ENCODE measurements at regions not wholly inside any gene's neighbourhood (a gene's known extent, or its start where the extent isn't known, plus 50 kb on each side); places are given as distances from the start of the nearest gene placed in this dataset.

- H3K27ac ChIP-seq (ENCODE audit: insufficient read depth in 1 of 2, low read depth in 1 of 2, low read length in 2 of 2, poor library complexity in 1 of 2, severe bottlenecking in 2 of 2): no peak overlapping the region
- CTCF ChIA-PET: no interaction called here
- no peaks in the 10 kb centered on the region for H3K36me3 ChIP-seq (ENCODE audit: control insufficient read depth in 4 of 4, insufficient read depth in 4 of 4, low read length in 3 of 4)
- DNase-seq: no peak
- no peak overlapping the region for H3K4me3 ChIP-seq (ENCODE audit: control insufficient read depth in 1 of 7, extremely low read depth in 1 of 7, insufficient read depth in 4 of 7, low read depth in 2 of 7, low read length in 6 of 7)
- no peaks in the 10 kb centered on the region for H3K27me3 ChIP-seq (replicated peaks in 2 of 5; ENCODE audit: control insufficient read depth in 4 of 5, insufficient read depth in 5 of 5, low read length in 4 of 5)
- no peaks in the 10 kb centered on the region for H3K4me1 ChIP-seq (ENCODE audit: control extremely low read depth in 1 of 4, control insufficient read depth in 4 of 4, insufficient read depth in 4 of 4, low read length in 3 of 4)
- peaks cover 0 to 15% (median 2%) of the 10 kb centered on the region in 5 experiments for H3K9me3 ChIP-seq (ENCODE audit: control extremely low read depth in 1 of 5, control insufficient read depth in 4 of 5, insufficient read depth in 2 of 5, low read depth in 1 of 5, low read length in 4 of 5)
- POLR2A ChIA-PET: no interaction called here
Measured at GRCh38 chr4:43411226-43411625, 518.7 kb downstream of the GRXCR1 start.

GRCh38 chr4:43423276-43423675 is 530.8 kb downstream of the GRXCR1 start:
- no peak for DNase-seq
- ChIA-PET CTCF (no interaction called here), POLR2A (no interaction called here)
- no peaks in the 10 kb centered on the region for H3K9me3 ChIP-seq (ENCODE audit: control extremely low read depth in 1 of 5, control insufficient read depth in 4 of 5, insufficient read depth in 2 of 5, low read depth in 1 of 5, low read length in 4 of 5)
- H3K4me1 ChIP-seq (ENCODE audit: control extremely low read depth in 1 of 4, control insufficient read depth in 4 of 4, insufficient read depth in 4 of 4, low read length in 3 of 4): no peaks in the 10 kb centered on the region
- no peaks in the 10 kb centered on the region for H3K27me3 ChIP-seq (replicated peaks in 2 of 5; ENCODE audit: control insufficient read depth in 4 of 5, insufficient read depth in 5 of 5, low read length in 4 of 5)
- H3K27ac ChIP-seq (ENCODE audit: insufficient read depth in 1 of 2, low read depth in 1 of 2, low read length in 2 of 2, poor library complexity in 1 of 2, severe bottlenecking in 2 of 2): no peak overlapping the region
- no peak overlapping the region for H3K4me3 ChIP-seq (ENCODE audit: control insufficient read depth in 1 of 7, extremely low read depth in 1 of 7, insufficient read depth in 4 of 7, low read depth in 2 of 7, low read length in 6 of 7)
- no CpG with 5 or more reads among the region's 1 CpG for WGBS (ENCODE audit: insufficient coverage)
- H3K36me3 ChIP-seq (ENCODE audit: control insufficient read depth in 4 of 4, insufficient read depth in 4 of 4, low read length in 3 of 4): no peaks in the 10 kb centered on the region

DNA sequence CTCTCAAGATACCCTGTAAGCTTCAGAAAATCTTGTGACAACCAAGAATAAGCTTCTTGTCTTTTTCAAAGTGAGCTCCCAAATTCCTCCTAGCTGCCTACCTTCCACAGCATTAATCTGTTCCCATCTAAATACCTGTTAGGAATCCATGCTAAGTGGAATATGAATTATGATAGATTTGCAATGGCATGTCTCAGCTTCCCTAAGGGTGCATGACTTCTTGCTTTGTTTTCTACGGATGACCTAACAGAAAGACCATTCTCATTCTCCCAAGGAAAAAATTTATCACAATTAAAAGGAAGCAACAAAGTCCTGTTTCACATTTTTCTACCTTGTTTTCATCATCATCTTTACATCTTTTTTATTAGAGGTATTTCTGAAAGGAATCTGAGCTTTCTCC is 532.7 kb downstream of the GRXCR1 start:
- H3K36me3 ChIP-seq (ENCODE audit: control insufficient read depth in 4 of 4, insufficient read depth in 4 of 4, low read length in 3 of 4): no peaks in the 10 kb centered on the region
- no peaks in the 10 kb centered on the region for H3K4me1 ChIP-seq (ENCODE audit: control extremely low read depth in 1 of 4, control insufficient read depth in 4 of 4, insufficient read depth in 4 of 4, low read length in 3 of 4)
- H3K4me3 ChIP-seq (ENCODE audit: control insufficient read depth in 1 of 7, extremely low read depth in 1 of 7, insufficient read depth in 4 of 7, low read depth in 2 of 7, low read length in 6 of 7): no peak overlapping the region
- H3K27me3 ChIP-seq (replicated peaks in 2 of 5; ENCODE audit: control insufficient read depth in 4 of 5, insufficient read depth in 5 of 5, low read length in 4 of 5): no peaks in the 10 kb centered on the region
- ChIA-PET CTCF (no interaction called here), POLR2A (no interaction called here)
- H3K9me3 ChIP-seq (ENCODE audit: control extremely low read depth in 1 of 5, control insufficient read depth in 4 of 5, insufficient read depth in 2 of 5, low read depth in 1 of 5, low read length in 4 of 5): no peaks in the 10 kb centered on the region
- no peak overlapping the region for H3K27ac ChIP-seq (ENCODE audit: insufficient read depth in 1 of 2, low read depth in 1 of 2, low read length in 2 of 2, poor library complexity in 1 of 2, severe bottlenecking in 2 of 2)
- WGBS (ENCODE audit: insufficient coverage): 88% methylated on average over 1 of the region's 1 CpG
- DNase-seq: no peak

GRCh38 chr4:43435291-43435690 is 542.8 kb downstream of the GRXCR1 start:
- CTCF ChIA-PET: no interaction called here
- H3K27me3 ChIP-seq (replicated peaks in 2 of 5; ENCODE audit: control insufficient read depth in 4 of 5, insufficient read depth in 5 of 5, low read length in 4 of 5): no peaks in the 10 kb centered on the region
- H3K4me3 ChIP-seq (ENCODE audit: control insufficient read depth in 1 of 7, extremely low read depth in 1 of 7, insufficient read depth in 4 of 7, low read depth in 2 of 7, low read length in 6 of 7): no peak overlapping the region
- POLR2A ChIA-PET: no interaction called here
- no peak for DNase-seq
- H3K4me1 ChIP-seq (ENCODE audit: control extremely low read depth in 1 of 4, control insufficient read depth in 4 of 4, insufficient read depth in 4 of 4, low read length in 3 of 4): no peaks in the 10 kb centered on the region
- H3K36me3 ChIP-seq (ENCODE audit: control insufficient read depth in 4 of 4, insufficient read depth in 4 of 4, low read length in 3 of 4): no peaks in the 10 kb centered on the region
- no CpG with 5 or more reads among the region's 1 CpG for WGBS (ENCODE audit: insufficient coverage)
- H3K9me3 ChIP-seq (ENCODE audit: control extremely low read depth in 1 of 5, control insufficient read depth in 4 of 5, insufficient read depth in 2 of 5, low read depth in 1 of 5, low read length in 4 of 5): peaks cover 0 to 9% (median 0%) of the 10 kb centered on the region in 5 experiments
- H3K27ac ChIP-seq (ENCODE audit: insufficient read depth in 1 of 2, low read depth in 1 of 2, low read length in 2 of 2, poor library complexity in 1 of 2, severe bottlenecking in 2 of 2): no peak overlapping the region

DNA sequence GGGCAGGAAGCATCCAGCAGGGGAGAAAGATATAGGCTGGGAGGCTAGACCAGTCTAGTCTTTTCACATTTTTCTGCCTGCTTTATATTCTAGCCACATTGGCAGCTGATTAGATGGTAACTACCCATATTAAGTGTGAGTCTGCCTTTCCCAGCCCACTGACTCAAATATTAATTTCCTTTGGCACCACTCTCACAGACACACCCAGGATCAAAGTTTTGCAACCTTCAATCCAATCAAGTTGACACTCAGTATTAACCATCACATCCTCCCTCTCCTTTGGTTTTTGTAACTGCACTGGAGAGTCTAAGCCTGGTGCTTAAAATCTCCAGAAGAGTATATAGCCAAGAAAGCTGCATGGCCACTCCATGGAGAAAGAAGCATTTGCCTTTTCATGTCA is 560.4 kb downstream of the GRXCR1 start:
- H3K36me3 ChIP-seq (ENCODE audit: control insufficient read depth in 4 of 4, insufficient read depth in 4 of 4, low read length in 3 of 4): no peaks in the 10 kb centered on the region
- CTCF ChIA-PET: no interaction called here
- no peak overlapping the region for H3K27ac ChIP-seq (ENCODE audit: insufficient read depth in 1 of 2, low read depth in 1 of 2, low read length in 2 of 2, poor library complexity in 1 of 2, severe bottlenecking in 2 of 2)
- no peaks in the 10 kb centered on the region for H3K9me3 ChIP-seq (ENCODE audit: control extremely low read depth in 1 of 5, control insufficient read depth in 4 of 5, insufficient read depth in 2 of 5, low read depth in 1 of 5, low read length in 4 of 5)
- no peaks in the 10 kb centered on the region for H3K4me1 ChIP-seq (ENCODE audit: control extremely low read depth in 1 of 4, control insufficient read depth in 4 of 4, insufficient read depth in 4 of 4, low read length in 3 of 4)
- no peak overlapping the region for H3K4me3 ChIP-seq (ENCODE audit: control insufficient read depth in 1 of 7, extremely low read depth in 1 of 7, insufficient read depth in 4 of 7, low read depth in 2 of 7, low read length in 6 of 7)
- POLR2A ChIA-PET: no interaction called here
- DNase-seq: peak in 2 of 3 donors; percentile 49 to 66
- no peaks in the 10 kb centered on the region for H3K27me3 ChIP-seq (replicated peaks in 2 of 5; ENCODE audit: control insufficient read depth in 4 of 5, insufficient read depth in 5 of 5, low read length in 4 of 5)

GRCh38 chr4:43456383-43456782 is 563.9 kb downstream of the GRXCR1 start:
- no peak for DNase-seq

DNA sequence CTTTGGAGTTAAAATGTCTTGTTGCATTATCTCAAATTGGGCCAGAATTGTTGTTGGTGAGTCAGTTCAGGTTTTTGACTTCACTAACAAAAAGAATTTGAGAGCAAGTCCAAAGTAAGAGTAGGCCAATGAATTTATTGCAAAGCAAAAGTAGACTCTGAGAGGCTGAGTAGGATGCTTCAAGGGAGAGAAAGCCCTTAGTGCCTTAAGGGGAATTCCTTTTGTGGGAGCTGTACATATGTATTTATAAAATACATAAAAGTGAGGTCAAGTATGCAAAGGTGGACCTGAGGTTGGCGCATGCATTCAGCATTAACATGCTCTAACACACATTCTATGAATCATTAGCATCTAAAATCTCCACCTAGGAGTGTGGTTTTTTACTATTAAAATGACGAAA is 565.4 kb downstream of the GRXCR1 start:
- Histone ChIP-seq H3K27ac (ENCODE audit: insufficient read depth in 1 of 2, low read depth in 1 of 2, low read length in 2 of 2, poor library complexity in 1 of 2, severe bottlenecking in 2 of 2) (no peak overlapping the region), H3K9me3 (ENCODE audit: control extremely low read depth in 1 of 5, control insufficient read depth in 4 of 5, insufficient read depth in 2 of 5, low read depth in 1 of 5, low read length in 4 of 5) (no peaks in the 10 kb centered on the region), H3K4me1 (ENCODE audit: control extremely low read depth in 1 of 4, control insufficient read depth in 4 of 4, insufficient read depth in 4 of 4, low read length in 3 of 4) (no peaks in the 10 kb centered on the region), H3K27me3 (replicated peaks in 2 of 5; ENCODE audit: control insufficient read depth in 4 of 5, insufficient read depth in 5 of 5, low read length in 4 of 5) (no peaks in the 10 kb centered on the region), H3K36me3 (ENCODE audit: control insufficient read depth in 4 of 4, insufficient read depth in 4 of 4, low read length in 3 of 4) (no peaks in the 10 kb centered on the region), H3K4me3 (ENCODE audit: control insufficient read depth in 1 of 7, extremely low read depth in 1 of 7, insufficient read depth in 4 of 7, low read depth in 2 of 7, low read length in 6 of 7) (no peak overlapping the region)
- POLR2A ChIA-PET: no interaction called here
- no peak for DNase-seq
- WGBS (ENCODE audit: insufficient coverage): no CpG with 5 or more reads among the region's 2 CpGs
- CTCF ChIA-PET: no interaction called here

More at GRCh38 chr4:43456383-43456782, 563.9 kb downstream of the GRXCR1 start:
- Histone ChIP-seq H3K36me3 (ENCODE audit: control insufficient read depth in 4 of 4, insufficient read depth in 4 of 4, low read length in 3 of 4) (no peaks in the 10 kb centered on the region), H3K9me3 (ENCODE audit: control extremely low read depth in 1 of 5, control insufficient read depth in 4 of 5, insufficient read depth in 2 of 5, low read depth in 1 of 5, low read length in 4 of 5) (no peaks in the 10 kb centered on the region), H3K27me3 (replicated peaks in 2 of 5; ENCODE audit: control insufficient read depth in 4 of 5, insufficient read depth in 5 of 5, low read length in 4 of 5) (no peaks in the 10 kb centered on the region), H3K4me3 (ENCODE audit: control insufficient read depth in 1 of 7, extremely low read depth in 1 of 7, insufficient read depth in 4 of 7, low read depth in 2 of 7, low read length in 6 of 7) (no peak overlapping the region), H3K27ac (ENCODE audit: insufficient read depth in 1 of 2, low read depth in 1 of 2, low read length in 2 of 2, poor library complexity in 1 of 2, severe bottlenecking in 2 of 2) (no peak overlapping the region), H3K4me1 (ENCODE audit: control extremely low read depth in 1 of 4, control insufficient read depth in 4 of 4, insufficient read depth in 4 of 4, low read length in 3 of 4) (no peaks in the 10 kb centered on the region)
- CTCF ChIA-PET: no interaction called here
- POLR2A ChIA-PET: no interaction called here
- WGBS (ENCODE audit: insufficient coverage): no CpG with 5 or more reads among the region's 2 CpGs

DNA sequence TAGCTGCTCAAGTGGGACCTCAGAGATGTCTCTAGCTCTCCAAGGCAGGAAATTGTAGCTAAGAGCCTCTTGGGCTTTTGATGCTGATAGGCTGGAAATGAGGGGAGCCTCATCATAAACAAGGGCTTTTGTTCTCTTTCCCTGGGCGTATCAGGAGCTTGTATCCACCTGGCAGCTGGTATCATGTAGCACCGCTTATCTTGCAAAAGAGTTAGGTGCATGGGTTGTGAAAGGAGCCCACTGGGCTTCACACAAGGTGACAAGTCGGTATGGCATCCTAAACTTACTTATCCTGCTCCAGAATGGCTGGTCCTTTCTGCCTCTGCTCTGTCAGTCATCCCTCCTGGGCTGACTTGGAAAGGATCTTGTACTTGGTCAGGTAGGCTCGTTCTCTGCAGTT is 565.8 kb downstream of the GRXCR1 start:
- POLR2A ChIA-PET: no interaction called here
- CTCF ChIA-PET: no interaction called here
- no peaks in the 10 kb centered on the region for H3K4me1 ChIP-seq (ENCODE audit: control extremely low read depth in 1 of 4, control insufficient read depth in 4 of 4, insufficient read depth in 4 of 4, low read length in 3 of 4)
- 80% methylated on average over 3 of the region's 4 CpGs for WGBS (ENCODE audit: insufficient coverage)
- no peak overlapping the region for H3K27ac ChIP-seq (ENCODE audit: insufficient read depth in 1 of 2, low read depth in 1 of 2, low read length in 2 of 2, poor library complexity in 1 of 2, severe bottlenecking in 2 of 2)
- no peaks in the 10 kb centered on the region for H3K36me3 ChIP-seq (ENCODE audit: control insufficient read depth in 4 of 4, insufficient read depth in 4 of 4, low read length in 3 of 4)
- no peaks in the 10 kb centered on the region for H3K9me3 ChIP-seq (ENCODE audit: control extremely low read depth in 1 of 5, control insufficient read depth in 4 of 5, insufficient read depth in 2 of 5, low read depth in 1 of 5, low read length in 4 of 5)
- DNase-seq: no peak
- H3K4me3 ChIP-seq (ENCODE audit: control insufficient read depth in 1 of 7, extremely low read depth in 1 of 7, insufficient read depth in 4 of 7, low read depth in 2 of 7, low read length in 6 of 7): no peak overlapping the region
- H3K27me3 ChIP-seq (replicated peaks in 2 of 5; ENCODE audit: control insufficient read depth in 4 of 5, insufficient read depth in 5 of 5, low read length in 4 of 5): no peaks in the 10 kb centered on the region
